Brain microvascular endothelial cell (primary cell): ENCODE measurements at regions not wholly inside any gene's neighbourhood (a gene's known extent, or its start where the extent isn't known, plus 50 kb on each side); places are given as distances from the start of the nearest gene placed in this dataset.

Experiments
- DNase-seq: peaks from one replicate; pipeline ENCODE4 v3.0.0-alpha.2; 2020
- H3K27ac ChIP-seq: fragments of 250-450 bp; sonication (Bioruptor Pico); 2 replicates; pipeline ENCODE4 v1.5.1; 2020; ENCODE audit warnings: mild to moderate bottlenecking, moderate library complexity
- H3K27me3 ChIP-seq: fragments of 250-450 bp; sonication (Bioruptor Pico); replicated peaks from 2 replicates; pipeline ENCODE4 v1.5.1; 2020; ENCODE audit warnings: mild to moderate bottlenecking
- H3K36me3 ChIP-seq: fragments of 250-450 bp; sonication (Bioruptor Pico); replicated peaks from 2 replicates; pipeline ENCODE4 v1.5.1; 2020; ENCODE audit warnings: mild to moderate bottlenecking
- H3K4me3 ChIP-seq: 2 replicates; pipeline ENCODE4 v1.5.1; 2011; ENCODE audit warnings: low read depth, mild to moderate bottlenecking, control low read depth, low read length, moderate library complexity
- in situ Hi-C: cut with HindIII; loops from 2 replicates; pipeline ENCODE4 v1.10.0; 2017; ENCODE audit warnings: low sequenced_read_pairs, low pct_ligation_motif_present
- TF ChIP-seq, protein P1 (sequence below): IDR thresholded peaks from 2 replicates; pipeline ENCODE4 v1.5.1; 2011; ENCODE audit warnings: low read depth, mild to moderate bottlenecking, moderate library complexity, low read length, control low read depth, inconsistent platforms; ENCODE audit errors: missing control alignments

DNA sequence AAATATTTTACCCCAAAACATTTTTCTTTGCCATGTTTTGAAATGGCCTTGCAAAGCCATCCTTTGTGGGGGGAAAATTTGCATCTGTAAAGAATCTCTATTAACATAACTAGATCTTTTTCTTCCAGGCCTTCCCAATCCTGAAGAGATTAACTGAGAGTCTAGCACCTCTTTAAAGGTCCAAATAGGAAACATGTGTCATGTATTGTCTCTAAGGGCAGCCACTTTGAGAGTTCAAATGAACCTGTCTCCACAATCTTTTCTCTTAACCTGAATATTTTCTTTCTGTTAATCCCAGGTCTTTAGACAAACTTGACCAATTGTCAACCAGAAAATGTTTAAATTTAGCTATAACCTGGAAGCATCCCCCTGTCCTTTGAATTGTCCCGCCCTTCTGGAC is 236.6 kb upstream of the PROK2 start:
- in situ Hi-C loops: no loop called here
- TF ChIP-seq, protein P1, sequence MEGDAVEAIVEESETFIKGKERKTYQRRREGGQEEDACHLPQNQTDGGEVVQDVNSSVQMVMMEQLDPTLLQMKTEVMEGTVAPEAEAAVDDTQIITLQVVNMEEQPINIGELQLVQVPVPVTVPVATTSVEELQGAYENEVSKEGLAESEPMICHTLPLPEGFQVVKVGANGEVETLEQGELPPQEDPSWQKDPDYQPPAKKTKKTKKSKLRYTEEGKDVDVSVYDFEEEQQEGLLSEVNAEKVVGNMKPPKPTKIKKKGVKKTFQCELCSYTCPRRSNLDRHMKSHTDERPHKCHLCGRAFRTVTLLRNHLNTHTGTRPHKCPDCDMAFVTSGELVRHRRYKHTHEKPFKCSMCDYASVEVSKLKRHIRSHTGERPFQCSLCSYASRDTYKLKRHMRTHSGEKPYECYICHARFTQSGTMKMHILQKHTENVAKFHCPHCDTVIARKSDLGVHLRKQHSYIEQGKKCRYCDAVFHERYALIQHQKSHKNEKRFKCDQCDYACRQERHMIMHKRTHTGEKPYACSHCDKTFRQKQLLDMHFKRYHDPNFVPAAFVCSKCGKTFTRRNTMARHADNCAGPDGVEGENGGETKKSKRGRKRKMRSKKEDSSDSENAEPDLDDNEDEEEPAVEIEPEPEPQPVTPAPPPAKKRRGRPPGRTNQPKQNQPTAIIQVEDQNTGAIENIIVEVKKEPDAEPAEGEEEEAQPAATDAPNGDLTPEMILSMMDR: no peak
- no peaks in the 10 kb centered on the region for H3K27me3 ChIP-seq
- no peak overlapping the region for H3K4me3 ChIP-seq
- no peaks in the 10 kb centered on the region for H3K36me3 ChIP-seq
- no peak overlapping the region for H3K27ac ChIP-seq
- DNase-seq: no peak

DNA sequence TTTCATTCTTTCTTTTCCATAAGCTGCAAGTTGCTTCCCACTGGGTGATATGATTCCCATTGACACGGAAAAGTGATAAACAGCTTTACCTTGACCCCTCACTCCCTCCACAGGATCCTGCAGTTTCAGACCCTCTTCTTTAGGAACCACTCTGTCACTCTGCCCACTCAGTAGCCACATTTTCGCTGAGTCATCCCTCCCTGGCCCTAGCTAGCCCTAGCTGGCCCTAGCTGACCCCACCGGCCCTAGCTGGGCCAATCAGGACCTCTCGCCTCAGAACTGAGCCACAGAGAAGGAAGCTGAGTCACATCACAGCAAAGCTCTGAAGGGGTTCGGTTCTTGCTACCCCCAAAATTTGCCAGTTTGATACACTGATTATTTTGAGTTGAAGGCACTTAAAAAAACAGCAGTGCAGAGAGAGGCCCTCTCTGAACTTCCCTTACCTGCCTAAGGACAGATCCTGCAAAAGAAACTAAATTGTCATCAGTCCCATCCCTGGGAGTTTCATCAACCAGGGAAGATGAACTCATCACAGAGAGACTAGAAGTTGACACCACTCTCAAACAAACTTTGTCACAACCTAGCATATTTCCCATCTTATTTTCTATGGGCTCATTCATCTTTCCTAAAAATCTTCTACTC is 233.5 kb upstream of the PROK2 start:
- no peaks in the 10 kb centered on the region for H3K36me3 ChIP-seq
- no peaks in the 10 kb centered on the region for H3K27me3 ChIP-seq
- in situ Hi-C loops: no loop called here
- no peak overlapping the region for H3K4me3 ChIP-seq
- no peak for DNase-seq
- TF ChIP-seq, protein P1: no peak
- no peak overlapping the region for H3K27ac ChIP-seq

DNA sequence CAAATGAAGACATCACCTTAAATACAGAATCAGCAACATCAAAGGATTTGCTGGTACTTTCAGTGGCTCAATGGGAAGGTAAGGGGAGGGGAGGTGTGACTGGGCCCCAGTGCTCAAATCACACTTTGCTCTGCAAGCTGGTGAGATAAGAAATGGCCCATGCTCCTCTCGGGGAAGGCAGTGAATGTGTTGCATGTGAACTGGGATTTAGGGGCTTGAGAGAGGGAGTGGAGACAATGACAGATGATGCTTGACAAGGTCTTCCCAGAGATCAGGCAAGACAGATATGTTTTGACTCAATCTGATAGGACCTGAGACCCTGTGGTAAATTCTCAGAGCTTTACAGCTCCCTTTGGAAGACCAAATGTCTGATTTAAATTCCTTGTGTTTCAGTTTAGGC is 233.0 kb upstream of the PROK2 start:
- in situ Hi-C loops: no loop called here
- TF ChIP-seq, protein P1: no peak

DNA sequence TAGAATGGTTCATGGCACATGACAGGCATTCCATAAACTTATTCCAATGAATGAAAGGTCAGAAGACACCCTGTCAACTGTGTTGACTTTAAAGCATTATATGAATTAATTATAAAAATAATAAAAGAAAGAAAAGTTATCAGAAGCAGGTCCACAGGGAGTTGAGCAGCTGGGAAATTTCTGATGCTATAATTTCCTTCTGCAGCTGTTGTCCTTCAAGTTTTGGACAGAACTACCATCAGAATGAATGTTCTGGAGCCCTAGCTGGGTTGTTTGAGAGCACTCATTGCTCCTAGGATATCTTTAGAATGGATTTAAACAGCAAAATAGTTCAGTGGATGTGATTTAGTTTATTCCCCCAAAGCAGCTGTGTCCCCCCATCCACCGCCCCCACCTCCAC is 232.4 kb upstream of the PROK2 start:
- TF ChIP-seq, protein P1: no peak
- in situ Hi-C loops: no loop called here
- no peak for DNase-seq
- Histone ChIP-seq H3K27ac (no peak overlapping the region), H3K27me3 (no peaks in the 10 kb centered on the region), H3K4me3 (no peak overlapping the region), H3K36me3 (no peaks in the 10 kb centered on the region)

More for the DNA sequence above, 233.0 kb upstream of the PROK2 start:
- Histone ChIP-seq H3K4me3 (no peak overlapping the region), H3K27ac (no peak overlapping the region), H3K36me3 (no peaks in the 10 kb centered on the region), H3K27me3 (no peaks in the 10 kb centered on the region)
- no peak for DNase-seq

DNA sequence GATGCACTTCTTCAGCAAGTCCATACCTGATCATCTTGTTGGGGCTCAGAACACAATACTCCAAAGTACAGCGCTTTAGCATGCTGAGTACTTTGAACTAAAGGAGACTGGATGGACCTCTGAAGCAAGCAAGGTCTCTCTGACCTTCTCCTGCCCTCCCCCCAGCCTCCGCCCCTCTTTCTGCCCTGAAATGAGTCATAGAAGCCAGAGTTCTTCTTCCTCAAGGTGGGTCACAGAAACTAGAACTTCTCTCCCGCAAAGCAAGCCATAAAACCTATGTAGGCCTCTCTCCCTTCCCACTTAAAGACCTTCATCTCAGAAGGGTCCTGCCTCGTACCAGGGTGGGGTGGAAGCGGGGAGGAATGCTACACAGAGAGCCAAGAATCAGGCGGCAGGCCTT is 230.5 kb upstream of the PROK2 start:
- Histone ChIP-seq H3K27me3 (no peaks in the 10 kb centered on the region), H3K36me3 (no peaks in the 10 kb centered on the region), H3K4me3 (no peak overlapping the region), H3K27ac (no peak overlapping the region)
- DNase-seq: no peak
- in situ Hi-C loops: no loop called here
- TF ChIP-seq, protein P1: no peak

DNA sequence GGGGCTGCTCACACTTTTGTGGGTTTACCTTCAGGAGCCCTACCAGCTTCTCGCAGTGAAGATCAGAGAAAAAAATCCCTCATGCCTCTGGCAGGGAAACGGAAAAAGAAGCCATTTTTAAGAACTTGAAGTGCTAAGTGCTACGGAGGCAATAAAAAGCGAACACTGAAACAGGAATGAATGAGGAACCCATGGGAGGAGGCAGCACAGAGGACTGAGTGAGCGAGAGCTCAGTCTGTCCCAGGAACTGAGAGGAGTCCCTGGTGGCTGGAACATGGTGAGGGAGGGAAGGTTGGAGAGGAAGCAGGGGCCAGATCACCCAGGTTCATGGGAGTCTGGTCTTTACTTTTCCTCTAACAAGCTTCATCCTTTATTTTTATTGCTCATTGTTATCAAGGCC is 228.1 kb upstream of the PROK2 start:
- H3K4me3 ChIP-seq: no peak overlapping the region
- DNase-seq: no peak
- TF ChIP-seq, protein P1: no peak
- no peaks in the 10 kb centered on the region for H3K36me3 ChIP-seq
- no peak overlapping the region for H3K27ac ChIP-seq
- in situ Hi-C loops: no loop called here
- H3K27me3 ChIP-seq: no peaks in the 10 kb centered on the region
